ENCODE measurements at regions not wholly inside any gene's neighbourhood (a gene's known extent, or its start where the extent isn't known, plus 50 kb on each side); places are given as distances from the start of the nearest gene placed in this dataset.
"Not testable (repeated sequence)": the region's sequence is repeated elsewhere in the genome, so short reads cannot be mapped to it uniquely, and the experiment has no call there.

- H3K27ac ChIP-seq = no peak overlapping the region
Observed at GRCh38 chr3:177351757-177352158, 154.5 kb upstream of the TBL1XR1 start.

GRCh38 chr3:177352424-177352823, 155.1 kb upstream of the TBL1XR1 start:
- no peak overlapping the region for H3K27ac ChIP-seq

More at GRCh38 chr3:177351757-177352158, 154.5 kb upstream of the TBL1XR1 start:
- TF ChIP-seq, protein P1, sequence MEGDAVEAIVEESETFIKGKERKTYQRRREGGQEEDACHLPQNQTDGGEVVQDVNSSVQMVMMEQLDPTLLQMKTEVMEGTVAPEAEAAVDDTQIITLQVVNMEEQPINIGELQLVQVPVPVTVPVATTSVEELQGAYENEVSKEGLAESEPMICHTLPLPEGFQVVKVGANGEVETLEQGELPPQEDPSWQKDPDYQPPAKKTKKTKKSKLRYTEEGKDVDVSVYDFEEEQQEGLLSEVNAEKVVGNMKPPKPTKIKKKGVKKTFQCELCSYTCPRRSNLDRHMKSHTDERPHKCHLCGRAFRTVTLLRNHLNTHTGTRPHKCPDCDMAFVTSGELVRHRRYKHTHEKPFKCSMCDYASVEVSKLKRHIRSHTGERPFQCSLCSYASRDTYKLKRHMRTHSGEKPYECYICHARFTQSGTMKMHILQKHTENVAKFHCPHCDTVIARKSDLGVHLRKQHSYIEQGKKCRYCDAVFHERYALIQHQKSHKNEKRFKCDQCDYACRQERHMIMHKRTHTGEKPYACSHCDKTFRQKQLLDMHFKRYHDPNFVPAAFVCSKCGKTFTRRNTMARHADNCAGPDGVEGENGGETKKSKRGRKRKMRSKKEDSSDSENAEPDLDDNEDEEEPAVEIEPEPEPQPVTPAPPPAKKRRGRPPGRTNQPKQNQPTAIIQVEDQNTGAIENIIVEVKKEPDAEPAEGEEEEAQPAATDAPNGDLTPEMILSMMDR (conservative IDR thresholded peaks at IDR 0.05) = no peak
- no peak for TF ChIP-seq ZFX (IDR thresholded peaks at IDR 0.05)

GRCh38 chr3:177353140-177353539, 155.9 kb upstream of the TBL1XR1 start:
- H3K27ac ChIP-seq = no peak overlapping the region
- TF ChIP-seq ZFX (IDR thresholded peaks at IDR 0.05) = no peak

More at GRCh38 chr3:177352424-177352823, 155.1 kb upstream of the TBL1XR1 start:
- TF ChIP-seq ZFX (IDR thresholded peaks at IDR 0.05) = no peak
- TF ChIP-seq, protein P1 (conservative IDR thresholded peaks at IDR 0.05) = no peak

- H3K27ac ChIP-seq = not testable (repeated sequence)
Observed at GRCh38 chr3:177353879-177354278, 156.6 kb upstream of the TBL1XR1 start.

DNA sequence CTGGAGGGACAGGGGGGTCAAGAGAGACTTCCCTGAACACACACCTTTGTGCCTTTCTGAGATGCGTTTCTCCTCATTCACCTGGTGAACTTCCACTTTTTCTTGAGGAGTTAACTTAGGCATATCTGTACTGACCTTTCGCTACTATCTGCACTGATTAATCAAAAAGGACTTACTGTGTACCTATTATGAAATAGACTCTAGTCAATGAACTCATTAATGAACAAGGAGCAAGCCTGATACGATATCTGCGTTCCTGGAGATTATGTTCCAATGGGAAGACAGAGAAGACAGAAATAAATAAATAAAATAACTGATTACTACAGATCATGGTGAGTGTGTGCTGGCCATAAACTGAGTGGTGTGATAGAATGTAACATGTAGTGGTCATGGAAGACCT, 157.2 kb upstream of the TBL1XR1 start:
- TF ChIP-seq, protein P1 (conservative IDR thresholded peaks at IDR 0.05) = no peak
- no peak for TF ChIP-seq ZFX (IDR thresholded peaks at IDR 0.05)
- H3K27ac ChIP-seq = no peak overlapping the region

DNA sequence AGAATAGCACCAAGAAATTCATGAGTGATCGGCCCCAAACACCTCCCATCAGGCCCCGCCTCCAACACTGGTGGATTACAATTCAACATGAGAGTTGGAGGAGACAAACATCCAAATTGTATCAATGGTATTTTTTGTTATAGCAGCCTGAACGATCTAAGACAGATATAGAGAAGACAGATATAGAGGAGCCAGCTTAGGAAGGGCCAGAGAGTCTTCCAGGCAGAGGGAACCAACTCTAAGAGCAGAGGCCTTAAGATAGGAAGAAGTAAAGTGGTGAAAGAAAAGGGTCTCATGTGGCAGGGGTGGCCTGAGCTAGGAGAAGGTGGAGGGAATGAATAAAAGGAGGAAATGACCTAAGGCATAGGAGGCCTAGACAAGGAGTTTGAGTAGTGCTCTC, 158.8 kb upstream of the TBL1XR1 start:
- TF ChIP-seq ZFX (IDR thresholded peaks at IDR 0.05) = no peak
- TF ChIP-seq, protein P1 (conservative IDR thresholded peaks at IDR 0.05) = no peak
- H3K27ac ChIP-seq = no peak overlapping the region; the same call in 1 of the 2 replicates

GRCh38 chr3:177356952-177357351, 159.7 kb upstream of the TBL1XR1 start:
- TF ChIP-seq, protein P1 (conservative IDR thresholded peaks at IDR 0.05) = no peak
- TF ChIP-seq ZFX (IDR thresholded peaks at IDR 0.05) = no peak
- peak overlapping the region; percentile 94; the same call in 1 of the 2 replicates for H3K27ac ChIP-seq

DNA sequence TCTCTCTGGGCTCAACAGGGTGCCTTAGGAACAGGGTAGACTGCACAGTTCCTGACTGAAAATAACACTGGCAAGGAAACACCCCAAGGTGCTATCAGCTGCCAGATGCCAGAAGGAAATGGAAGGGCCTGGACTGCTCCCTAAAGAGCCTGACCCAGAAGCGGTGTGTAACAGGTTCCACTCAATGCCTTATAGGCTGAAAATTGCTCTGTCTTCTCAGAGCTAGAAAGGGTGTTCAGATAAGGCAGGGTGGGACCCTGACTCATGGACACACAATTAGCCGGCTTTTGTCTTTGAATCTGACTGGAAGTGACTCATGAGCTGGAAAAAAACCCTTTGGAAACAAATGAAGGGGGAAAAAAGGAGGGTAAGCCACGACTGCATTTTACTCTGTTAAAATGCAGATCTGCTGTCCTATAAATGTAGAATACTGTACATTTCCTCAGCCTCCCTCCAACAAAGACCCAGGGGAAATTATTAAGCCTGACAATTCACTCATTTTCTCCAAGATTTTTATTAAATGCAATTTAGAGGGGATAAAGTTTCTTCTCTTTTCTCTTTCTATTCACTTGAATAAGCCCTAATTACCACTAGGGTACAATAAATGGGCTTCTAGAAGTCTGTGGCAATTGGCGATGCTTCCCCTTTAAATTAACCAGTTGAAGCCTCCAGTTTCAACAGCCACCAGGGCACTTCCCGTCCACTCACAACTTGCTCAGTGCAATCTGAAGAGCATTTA, 160.2 kb upstream of the TBL1XR1 start:
- peak overlapping the region; percentile 94 for H3K27ac ChIP-seq
- TF ChIP-seq ZFX (IDR thresholded peaks at IDR 0.05) = no peak
- TF ChIP-seq, protein P1 (conservative IDR thresholded peaks at IDR 0.05) = no peak

Measured in C4-2B (cell line).